Activated CD4-positive, alpha-beta memory T cell treated with anti-CD3 and anti-CD28 coated beads for 36 hours (primary cell): ENCODE measurements at regions not wholly inside any gene's neighbourhood (a gene's known extent, or its start where the extent isn't known, plus 50 kb on each side); places are given as distances from the start of the nearest gene placed in this dataset.

ENCODE experiments used
- CTCF ChIA-PET: fragments of 350-600 bp; sonication (Branson Sonifier 250); formaldehyde crosslinking; loops from one replicate; lab custom pipeline; 2021; ENCODE audit warnings: antibody characterized with exemption, inconsistent platforms; lab: Charles Lee
- POLR2A ChIA-PET: fragments of 350-600 bp; sonication (Branson Sonifier 250); formaldehyde crosslinking; loops from one replicate; lab custom pipeline; 2021; ENCODE audit warnings: antibody characterized with exemption; lab: Charles Lee
- DNase-seq: peaks from one replicate; pipeline ENCODE4 v3.0.0-alpha.2; 2020
- H3K27ac Mint-ChIP-seq: one replicate; pipeline ENCODE4 v1.8.0; 2021; ENCODE audit warnings: mixed read lengths
- H3K27me3 Mint-ChIP-seq: one replicate; pipeline ENCODE4 v1.8.0; 2021; ENCODE audit warnings: mixed read lengths
- H3K36me3 Mint-ChIP-seq: one replicate; pipeline ENCODE4 v1.8.0; 2021; ENCODE audit warnings: mixed read lengths
- H3K4me1 Mint-ChIP-seq: one replicate; pipeline ENCODE4 v1.8.0; 2021; ENCODE audit warnings: low read depth, mixed read lengths
- H3K4me3 Mint-ChIP-seq: one replicate; pipeline ENCODE4 v1.8.0; 2021; ENCODE audit warnings: mild to moderate bottlenecking, mixed read lengths
- H3K9me3 Mint-ChIP-seq: one replicate; pipeline ENCODE4 v1.8.0; 2021; ENCODE audit warnings: mixed read lengths
- intact Hi-C: fragments of 100-400 bp; cut with micrococcal nuclease; formaldehyde crosslinking; loops from one replicate; pipeline ENCODE4 v1.15.1; 2023

- POLR2A ChIA-PET: no interaction called here
- Mint-ChIP-seq H3K36me3 (no peaks in the 10 kb centered on the region), H3K4me3 (no peak overlapping the region), H3K27ac (no peak overlapping the region), H3K4me1 (no peaks in the 10 kb centered on the region), H3K9me3 (peaks cover 3% of the 10 kb centered on the region), H3K27me3 (peaks cover 16% of the 10 kb centered on the region)
- CTCF ChIA-PET: no interaction called here
- intact Hi-C loops: no loop called here
- DNase-seq: no peak
These were observed 212.0 kb upstream of the TBX20 start for GRCh38 chr7:35465791-35466336.

- intact Hi-C loops: no loop called here
- Mint-ChIP-seq H3K27ac (no peak overlapping the region), H3K36me3 (no peaks in the 10 kb centered on the region), H3K9me3 (peaks cover 11% of the 10 kb centered on the region), H3K27me3 (peaks cover 17% of the 10 kb centered on the region), H3K4me3 (no peak overlapping the region), H3K4me1 (no peaks in the 10 kb centered on the region)
- DNase-seq: no peak
- CTCF ChIA-PET: no interaction called here
- POLR2A ChIA-PET: no interaction called here
These were observed 209.9 kb upstream of the TBX20 start for GRCh38 chr7:35463751-35464150.

GRCh38 chr7:35463176-35463700 is 209.3 kb upstream of the TBX20 start:
- no peak for DNase-seq
- CTCF ChIA-PET: no interaction called here
- Mint-ChIP-seq H3K27ac (no peak overlapping the region), H3K4me3 (no peak overlapping the region), H3K9me3 (peaks cover 16% of the 10 kb centered on the region), H3K4me1 (no peaks in the 10 kb centered on the region), H3K27me3 (peaks cover 21% of the 10 kb centered on the region), H3K36me3 (no peaks in the 10 kb centered on the region)
- intact Hi-C loops: no loop called here
- POLR2A ChIA-PET: no interaction called here

GRCh38 chr7:35454575-35455385 is 200.9 kb upstream of the TBX20 start:
- H3K36me3 Mint-ChIP-seq: no peaks in the 10 kb centered on the region
- H3K9me3 Mint-ChIP-seq: peaks cover 18% of the 10 kb centered on the region
- POLR2A ChIA-PET: no interaction called here
- H3K4me3 Mint-ChIP-seq: no peak overlapping the region
- peaks cover 42% of the 10 kb centered on the region for H3K27me3 Mint-ChIP-seq
- intact Hi-C loops: no loop called here
- H3K27ac Mint-ChIP-seq: no peak overlapping the region
- no peak for DNase-seq
- CTCF ChIA-PET: no interaction called here
- peaks cover 3% of the 10 kb centered on the region for H3K4me1 Mint-ChIP-seq

GRCh38 chr7:35450456-35451214 is 196.7 kb upstream of the TBX20 start:
- H3K9me3 Mint-ChIP-seq: no peaks in the 10 kb centered on the region
- H3K4me3 Mint-ChIP-seq: no peak overlapping the region
- no peak for DNase-seq
- H3K4me1 Mint-ChIP-seq: peaks cover 3% of the 10 kb centered on the region
- H3K27ac Mint-ChIP-seq: no peak overlapping the region
- H3K36me3 Mint-ChIP-seq: no peaks in the 10 kb centered on the region
- POLR2A ChIA-PET: interaction anchor here (0.6 kb wide), 1 partner anchor 25 kb away, joined by 3 read pairs; no protein-coding TSS in a partner anchor
- peaks cover 35% of the 10 kb centered on the region for H3K27me3 Mint-ChIP-seq
- CTCF ChIA-PET: no interaction called here
- intact Hi-C loops: no loop called here

GRCh38 chr7:35448486-35448885 is 194.6 kb upstream of the TBX20 start:
- CTCF ChIA-PET: no interaction called here
- POLR2A ChIA-PET: no interaction called here
- H3K27me3 Mint-ChIP-seq: peaks cover 21% of the 10 kb centered on the region
- no peak overlapping the region for H3K4me3 Mint-ChIP-seq
- H3K4me1 Mint-ChIP-seq: no peaks in the 10 kb centered on the region
- intact Hi-C loops: no loop called here
- no peaks in the 10 kb centered on the region for H3K36me3 Mint-ChIP-seq
- no peaks in the 10 kb centered on the region for H3K9me3 Mint-ChIP-seq
- no peak overlapping the region for H3K27ac Mint-ChIP-seq
- DNase-seq: no peak

- Mint-ChIP-seq H3K4me3 (no peak overlapping the region), H3K27me3 (peaks cover 15% of the 10 kb centered on the region), H3K27ac (no peak overlapping the region), H3K36me3 (no peaks in the 10 kb centered on the region), H3K4me1 (no peaks in the 10 kb centered on the region), H3K9me3 (no peaks in the 10 kb centered on the region)
- intact Hi-C loops: no loop called here
- ChIA-PET POLR2A (no interaction called here), CTCF (no interaction called here)
- no peak for DNase-seq
These were observed 192.2 kb upstream of the TBX20 start for GRCh38 chr7:35446091-35446490.

- Mint-ChIP-seq H3K9me3 (no peaks in the 10 kb centered on the region), H3K4me1 (no peaks in the 10 kb centered on the region), H3K27ac (no peak overlapping the region), H3K27me3 (no peaks in the 10 kb centered on the region), H3K4me3 (no peak overlapping the region), H3K36me3 (no peaks in the 10 kb centered on the region)
- intact Hi-C loops: no loop called here
- ChIA-PET CTCF (no interaction called here), POLR2A (no interaction called here)
- DNase-seq: no peak
These were observed 183.8 kb upstream of the TBX20 start for GRCh38 chr7:35437619-35438275.

GRCh38 chr7:35436452-35436851 is 182.6 kb upstream of the TBX20 start:
- Mint-ChIP-seq H3K27ac (no peak overlapping the region), H3K4me3 (no peak overlapping the region), H3K27me3 (peaks cover 5% of the 10 kb centered on the region), H3K36me3 (no peaks in the 10 kb centered on the region), H3K9me3 (no peaks in the 10 kb centered on the region), H3K4me1 (no peaks in the 10 kb centered on the region)
- CTCF ChIA-PET: interaction anchor here (0.7 kb wide), 1 partner anchor 11 kb away, joined by 3 read pairs; no protein-coding TSS in a partner anchor
- POLR2A ChIA-PET: no interaction called here
- intact Hi-C loops: no loop called here
- no peak for DNase-seq

GRCh38 chr7:35430547-35431153 is 176.8 kb upstream of the TBX20 start:
- peak; percentile 20 for DNase-seq
- ChIA-PET POLR2A (no interaction called here), CTCF (interaction anchor here (0.8 to 1.7 kb wide), 2 partner anchors 11 to 90 kb away, joined by 3 to 7 read pairs; no protein-coding TSS in a partner anchor)
- intact Hi-C loops: no loop called here
- peaks cover 6% of the 10 kb centered on the region for H3K9me3 Mint-ChIP-seq
- H3K27me3 Mint-ChIP-seq: peaks cover 5% of the 10 kb centered on the region
- no peak overlapping the region for H3K27ac Mint-ChIP-seq
- H3K36me3 Mint-ChIP-seq: no peaks in the 10 kb centered on the region
- no peak overlapping the region for H3K4me3 Mint-ChIP-seq
- no peaks in the 10 kb centered on the region for H3K4me1 Mint-ChIP-seq

- CTCF ChIA-PET: interaction anchor here (0.6 to 3.1 kb wide), 21 partner anchors 9 to 482 kb away, joined by 3 to 23 read pairs (median 4); no protein-coding TSS in a partner anchor
These were observed 171.1 kb upstream of the TBX20 start for GRCh38 chr7:35424869-35425495.

More at GRCh38 chr7:35424869-35425495, 171.1 kb upstream of the TBX20 start:
- H3K36me3 Mint-ChIP-seq: no peaks in the 10 kb centered on the region
- peaks cover 7% of the 10 kb centered on the region for H3K27me3 Mint-ChIP-seq
- no peaks in the 10 kb centered on the region for H3K9me3 Mint-ChIP-seq
- H3K27ac Mint-ChIP-seq: no peak overlapping the region
- DNase-seq: peak; percentile 64
- POLR2A ChIA-PET: interaction anchor here (0.5 kb wide), 1 partner anchor 26 kb away, joined by 3 read pairs; no protein-coding TSS in a partner anchor
- H3K4me1 Mint-ChIP-seq: no peaks in the 10 kb centered on the region
- H3K4me3 Mint-ChIP-seq: no peak overlapping the region
- intact Hi-C loops: loop anchor here (1.0 to 10.0 kb wide), 4 partner anchors 95 to 480 kb away; no protein-coding TSS in a partner anchor
